ENCODE measurements at regions not wholly inside any gene's neighbourhood (a gene's known extent, or its start where the extent isn't known, plus 50 kb on each side); places are given as distances from the start of the nearest gene placed in this dataset.

DNA sequence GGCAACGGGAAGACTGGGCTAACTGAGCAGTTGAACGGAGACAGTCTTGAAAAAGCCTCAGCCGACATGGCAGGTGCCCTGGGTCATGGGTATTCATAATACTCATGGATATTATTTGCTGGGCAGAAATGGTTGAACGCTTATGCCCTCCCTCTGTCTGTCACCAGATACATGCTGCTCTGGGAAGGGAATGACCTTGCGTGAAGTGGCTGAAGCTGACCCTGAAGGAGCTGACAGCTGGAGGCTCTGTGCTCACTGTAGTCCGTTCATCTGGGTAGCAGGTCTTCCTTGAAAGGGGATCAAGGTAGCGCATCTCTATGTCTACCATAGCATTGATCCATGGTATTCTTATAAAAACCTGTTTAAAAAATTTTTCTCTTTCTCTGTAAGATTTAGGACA, 390.7 kb downstream of the PDCD6IP start:
- H3K9me3 ChIP-seq (ENCODE audit: low read length), result no peaks in the 10 kb centered on the region
- no peaks in the 10 kb centered on the region for H4K20me1 ChIP-seq (ENCODE audit: insufficient read depth)
- H2AFZ ChIP-seq (ENCODE audit: low read depth, low read length), result no peak overlapping the region
- no peaks in the 10 kb centered on the region for H3K36me3 ChIP-seq (ENCODE audit: insufficient read depth, low read length)
- TF ChIP-seq EP300 (conservative IDR thresholded peaks at IDR 0.05; ENCODE audit: poor library complexity, severe bottlenecking), result no peak
- TF ChIP-seq RAD21 (conservative IDR thresholded peaks at IDR 0.05), result no peak
- no peak for TF ChIP-seq REST (IDR thresholded peaks at IDR 0.05; ENCODE audit: borderline replicate concordance)
- no peak for TF ChIP-seq POLR2AphosphoS5 (IDR thresholded peaks at IDR 0.05)
- no peak for TF ChIP-seq SMC3 (conservative IDR thresholded peaks at IDR 0.05; ENCODE audit: poor library complexity)
- TF ChIP-seq, protein P1, sequence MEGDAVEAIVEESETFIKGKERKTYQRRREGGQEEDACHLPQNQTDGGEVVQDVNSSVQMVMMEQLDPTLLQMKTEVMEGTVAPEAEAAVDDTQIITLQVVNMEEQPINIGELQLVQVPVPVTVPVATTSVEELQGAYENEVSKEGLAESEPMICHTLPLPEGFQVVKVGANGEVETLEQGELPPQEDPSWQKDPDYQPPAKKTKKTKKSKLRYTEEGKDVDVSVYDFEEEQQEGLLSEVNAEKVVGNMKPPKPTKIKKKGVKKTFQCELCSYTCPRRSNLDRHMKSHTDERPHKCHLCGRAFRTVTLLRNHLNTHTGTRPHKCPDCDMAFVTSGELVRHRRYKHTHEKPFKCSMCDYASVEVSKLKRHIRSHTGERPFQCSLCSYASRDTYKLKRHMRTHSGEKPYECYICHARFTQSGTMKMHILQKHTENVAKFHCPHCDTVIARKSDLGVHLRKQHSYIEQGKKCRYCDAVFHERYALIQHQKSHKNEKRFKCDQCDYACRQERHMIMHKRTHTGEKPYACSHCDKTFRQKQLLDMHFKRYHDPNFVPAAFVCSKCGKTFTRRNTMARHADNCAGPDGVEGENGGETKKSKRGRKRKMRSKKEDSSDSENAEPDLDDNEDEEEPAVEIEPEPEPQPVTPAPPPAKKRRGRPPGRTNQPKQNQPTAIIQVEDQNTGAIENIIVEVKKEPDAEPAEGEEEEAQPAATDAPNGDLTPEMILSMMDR (IDR thresholded peaks at IDR 0.05; ENCODE audit: poor library complexity, severe bottlenecking), result no peak
- TF ChIP-seq EZH2 (IDR thresholded peaks at IDR 0.05; ENCODE audit: borderline replicate concordance, insufficient read depth, low read length, poor library complexity, severe bottlenecking), result no peak
- no peak for TF ChIP-seq MXI1 (conservative IDR thresholded peaks at IDR 0.05; ENCODE audit: poor library complexity, severe bottlenecking)
- TF ChIP-seq TAF1 (IDR thresholded peaks at IDR 0.05; ENCODE audit: low read depth), result no peak
- H3K9ac ChIP-seq (ENCODE audit: low read length), result no peak overlapping the region
- no peak overlapping the region for H3K27ac ChIP-seq (ENCODE audit: low read length)
- H3K9me2 ChIP-seq (ENCODE audit: insufficient read depth, low read length), result no peaks in the 10 kb centered on the region
- no peak overlapping the region for H3K4me2 ChIP-seq (ENCODE audit: low read length)
- H3K4me3 ChIP-seq (ENCODE audit: low read length), result no peak overlapping the region
- H3K79me2 ChIP-seq (replicated peaks; ENCODE audit: insufficient read depth, low read length), result no peaks in the 10 kb centered on the region
- H3F3A ChIP-seq (ENCODE audit: insufficient read depth, low read length, poor library complexity, severe bottlenecking), result no peaks in the 10 kb centered on the region
- H3K27me3 ChIP-seq (ENCODE audit: insufficient read depth, low read depth, low read length), result no peaks in the 10 kb centered on the region

DNA sequence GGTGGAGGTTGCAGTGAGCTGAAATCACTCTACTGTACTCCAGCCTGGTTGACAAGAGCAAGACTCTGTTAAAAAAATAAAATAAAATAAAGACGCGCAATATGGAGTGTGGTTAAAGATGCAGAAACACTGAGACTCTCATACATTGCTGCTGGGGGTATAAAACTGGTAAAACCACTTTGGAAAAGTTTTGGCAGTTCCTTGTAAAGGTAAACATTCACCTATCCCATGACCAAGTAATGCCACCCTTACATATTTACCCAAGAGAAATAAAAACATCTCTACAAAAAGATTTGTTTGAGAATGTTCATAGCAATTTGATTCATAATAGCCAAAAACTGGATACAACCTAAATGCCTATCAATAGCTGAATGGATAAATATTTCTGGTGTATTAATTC, 398.5 kb downstream of the PDCD6IP start:
- no peaks in the 10 kb centered on the region for H4K20me1 ChIP-seq (ENCODE audit: insufficient read depth)
- no peaks in the 10 kb centered on the region for H3K9me3 ChIP-seq (ENCODE audit: low read length)
- H3K79me2 ChIP-seq (replicated peaks; ENCODE audit: insufficient read depth, low read length), result no peaks in the 10 kb centered on the region
- no peak overlapping the region for H3K4me2 ChIP-seq (ENCODE audit: low read length)
- H2AFZ ChIP-seq (ENCODE audit: low read depth, low read length), result no peak overlapping the region
- H3F3A ChIP-seq (ENCODE audit: insufficient read depth, low read length, poor library complexity, severe bottlenecking), result no peaks in the 10 kb centered on the region
- TF ChIP-seq, protein P1 (IDR thresholded peaks at IDR 0.05; ENCODE audit: poor library complexity, severe bottlenecking), result no peak
- TF ChIP-seq EZH2 (IDR thresholded peaks at IDR 0.05; ENCODE audit: borderline replicate concordance, insufficient read depth, low read length, poor library complexity, severe bottlenecking) (no peak), SMC3 (conservative IDR thresholded peaks at IDR 0.05; ENCODE audit: poor library complexity) (no peak), EP300 (conservative IDR thresholded peaks at IDR 0.05; ENCODE audit: poor library complexity, severe bottlenecking) (no peak), TAF1 (IDR thresholded peaks at IDR 0.05; ENCODE audit: low read depth) (no peak), RAD21 (conservative IDR thresholded peaks at IDR 0.05) (no peak), POLR2AphosphoS5 (IDR thresholded peaks at IDR 0.05) (no peak)
- no peaks in the 10 kb centered on the region for H3K27me3 ChIP-seq (ENCODE audit: insufficient read depth, low read depth, low read length)
- H3K36me3 ChIP-seq (ENCODE audit: insufficient read depth, low read length), result no peaks in the 10 kb centered on the region
- no peak overlapping the region for H3K27ac ChIP-seq (ENCODE audit: low read length)
- no peak overlapping the region for H3K4me3 ChIP-seq (ENCODE audit: low read length)
- no peak overlapping the region for H3K9ac ChIP-seq (ENCODE audit: low read length)
- H3K9me2 ChIP-seq (ENCODE audit: insufficient read depth, low read length), result no peaks in the 10 kb centered on the region

All from neural cell (in vitro differentiated cells).